GM12872 (cell line): ENCODE measurements at regions not wholly inside any gene's neighbourhood (a gene's known extent, or its start where the extent isn't known, plus 50 kb on each side); places are given as distances from the start of the nearest gene placed in this dataset.

Source experiments
- CTCF ChIP-seq: IDR thresholded peaks from 3 replicates; pipeline ENCODE4 v1.5.1; 2011; ENCODE audit warnings: low read depth, mild to moderate bottlenecking, low read length, moderate library complexity; ENCODE audit not compliant: insufficient read depth

GRCh38 chr5:12730354-12730753 is 826.1 kb upstream of the CTNND2 start:
- TF ChIP-seq CTCF: no peak

- TF ChIP-seq CTCF: no peak
Measured at GRCh38 chr5:12716664-12717063, 812.4 kb upstream of the CTNND2 start.

GRCh38 chr5:12707560-12707959 is 803.3 kb upstream of the CTNND2 start:
- TF ChIP-seq CTCF: no peak

GRCh38 chr5:12704955-12705354 is 800.7 kb upstream of the CTNND2 start:
- no peak for TF ChIP-seq CTCF

- no peak for TF ChIP-seq CTCF
Measured at GRCh38 chr5:12703254-12703653, 799.0 kb upstream of the CTNND2 start.

GRCh38 chr5:12695651-12696050 is 791.4 kb upstream of the CTNND2 start:
- no peak for TF ChIP-seq CTCF

- no peak for TF ChIP-seq CTCF
Measured at GRCh38 chr5:12691330-12691729, 787.1 kb upstream of the CTNND2 start.

- TF ChIP-seq CTCF: no peak
Measured at GRCh38 chr5:12690361-12690760, 786.1 kb upstream of the CTNND2 start.
